H9 (cell line): ENCODE measurements at regions not wholly inside any gene's neighbourhood (a gene's known extent, or its start where the extent isn't known, plus 50 kb on each side); places are given as distances from the start of the nearest gene placed in this dataset.

Experiments used
- DNase-seq: peaks from one replicate; pipeline ENCODE4 v3.0.0-alpha.2; 2017
- H2AFZ ChIP-seq: one replicate; pipeline ENCODE4 v1.6.1; 2013; ENCODE audit warnings: mild to moderate bottlenecking, low read length, control low read depth, moderate library complexity
- H2AK5ac ChIP-seq: 2 replicates; pipeline ENCODE4 v1.6.1; 2013; ENCODE audit warnings: low read length, control low read depth, mixed read lengths; ENCODE audit not compliant: insufficient read length
- H2BK120ac ChIP-seq: one replicate; pipeline ENCODE4 v1.6.1; 2013; ENCODE audit warnings: low read depth, mild to moderate bottlenecking, low read length, control low read depth, inconsistent platforms; ENCODE audit not compliant: poor library complexity, severe bottlenecking
- H2BK12ac ChIP-seq: 2 replicates; pipeline ENCODE4 v1.6.1; 2013; ENCODE audit warnings: low read length, control low read depth, mixed read lengths, low read depth; ENCODE audit not compliant: insufficient read length
- H2BK15ac ChIP-seq: 2 replicates; pipeline ENCODE4 v1.6.1; 2013; ENCODE audit warnings: low read depth, low read length, control low read depth
- H2BK20ac ChIP-seq: one replicate; pipeline ENCODE4 v1.6.1; 2013; ENCODE audit warnings: low read depth, mild to moderate bottlenecking, low read length, control low read depth, inconsistent platforms; ENCODE audit not compliant: poor library complexity, severe bottlenecking
- H2BK5ac ChIP-seq: 2 replicates; pipeline ENCODE4 v1.6.1; 2013; ENCODE audit warnings: low read length, control low read depth, mixed read lengths; ENCODE audit not compliant: insufficient read length
- H3K14ac ChIP-seq: 2 replicates; pipeline ENCODE4 v1.6.1; 2013; ENCODE audit warnings: low read length, control low read depth; ENCODE audit not compliant: insufficient read depth
- H3K18ac ChIP-seq: 2 replicates; pipeline ENCODE4 v1.6.1; 2013; ENCODE audit warnings: low read depth, mild to moderate bottlenecking, mixed read lengths, low read length, control low read depth; ENCODE audit not compliant: insufficient read length
- H3K23ac ChIP-seq: 2 replicates; pipeline ENCODE4 v1.6.1; 2013; ENCODE audit warnings: low read length, control low read depth, mixed read lengths, low read depth; ENCODE audit not compliant: insufficient read length
- H3K23me2 ChIP-seq: 2 replicates; pipeline ENCODE4 v1.6.1; 2013; ENCODE audit warnings: low read depth, mild to moderate bottlenecking, mixed read lengths, low read length, control low read depth; ENCODE audit not compliant: insufficient read length, poor library complexity, severe bottlenecking
- H3K27ac ChIP-seq: 2 replicates; pipeline ENCODE4 v1.5.1; 2013; ENCODE audit warnings: low read length, control low read depth, mixed read lengths, low read depth; ENCODE audit not compliant: insufficient read length
- H3K27me3 ChIP-seq: 2 replicates; pipeline ENCODE4 v1.6.1; 2013; ENCODE audit warnings: low read length, control low read depth, inconsistent platforms; ENCODE audit not compliant: insufficient read depth
- H3K4ac ChIP-seq: 2 replicates; pipeline ENCODE4 v1.6.1; 2013; ENCODE audit warnings: low read depth, mild to moderate bottlenecking, control low read depth, inconsistent platforms, low read length, moderate library complexity
- H3K4me1 ChIP-seq: 2 replicates; pipeline ENCODE4 v1.6.1; 2013; ENCODE audit warnings: low read length, control low read depth, inconsistent platforms; ENCODE audit not compliant: insufficient read depth
- H3K4me2 ChIP-seq: 2 replicates; pipeline ENCODE4 v1.6.1; 2013; ENCODE audit warnings: low read length, control low read depth, mixed read lengths; ENCODE audit not compliant: insufficient read length, insufficient read depth
- H3K56ac ChIP-seq: 2 replicates; pipeline ENCODE4 v1.6.1; 2013; ENCODE audit warnings: low read depth, mild to moderate bottlenecking, mixed read lengths, low read length, control low read depth; ENCODE audit not compliant: insufficient read length
- H3K79me1 ChIP-seq: 2 replicates; pipeline ENCODE4 v1.6.1; 2013; ENCODE audit warnings: low read depth, mild to moderate bottlenecking, moderate library complexity, low read length, control low read depth, inconsistent platforms; ENCODE audit not compliant: insufficient read depth, poor library complexity, severe bottlenecking
- H3K79me2 ChIP-seq: 2 replicates; pipeline ENCODE4 v1.6.1; 2013; ENCODE audit warnings: low read length, control low read depth, inconsistent platforms; ENCODE audit not compliant: insufficient read depth
- H3K9ac ChIP-seq: 2 replicates; pipeline ENCODE4 v1.6.1; 2013; ENCODE audit warnings: low read length, control low read depth, mixed read lengths; ENCODE audit not compliant: insufficient read length; ENCODE audit errors: extremely low read depth
- H3K9me3 ChIP-seq: one replicate; pipeline ENCODE4 v1.6.1; 2013; ENCODE audit warnings: low read depth, low read length, inconsistent platforms; ENCODE audit not compliant: control insufficient read depth
- H3T11ph ChIP-seq: one replicate; pipeline ENCODE4 v1.6.1; 2013; ENCODE audit warnings: mild to moderate bottlenecking, low read length, control low read depth, inconsistent platforms
- H4K20me1 ChIP-seq: one replicate; pipeline ENCODE4 v1.6.1; 2013; ENCODE audit not compliant: control insufficient read depth, insufficient read length, insufficient read depth
- H4K5ac ChIP-seq: 2 replicates; pipeline ENCODE4 v1.6.1; 2013; ENCODE audit warnings: low read depth, mild to moderate bottlenecking, mixed read lengths, low read length, control low read depth; ENCODE audit not compliant: insufficient read length
- H4K8ac ChIP-seq: replicated peaks from 2 replicates; pipeline ENCODE4 v1.6.1; 2013; ENCODE audit warnings: low read length, control low read depth, mixed read lengths, low read depth; ENCODE audit not compliant: insufficient read length
- H4K91ac ChIP-seq: 2 replicates; pipeline ENCODE4 v1.6.1; 2013; ENCODE audit warnings: low read depth, mild to moderate bottlenecking, moderate library complexity, mixed read lengths, low read length, control low read depth; ENCODE audit not compliant: insufficient read length
- H3K27ac Mint-ChIP-seq, 3 experiments: 2 replicates in 2 of 3; 3 replicates in 1 of 3; pipeline ENCODE4 v1.8.0; 2020 to 2021; ENCODE audit warnings: mixed read lengths in 3 of 3, mild to moderate bottlenecking in 1 of 3, moderate library complexity in 1 of 3
- H3K27me3 Mint-ChIP-seq: 2 replicates; pipeline ENCODE4 v1.8.0; 2021; ENCODE audit warnings: low read depth, mild to moderate bottlenecking, moderate library complexity, mixed read lengths
- H3K36me3 Mint-ChIP-seq, 3 experiments: 2 replicates in 2 of 3; 3 replicates in 1 of 3; pipeline ENCODE4 v1.8.0; 2020 to 2021; ENCODE audit warnings: low read depth in 3 of 3, mixed read lengths in 3 of 3; ENCODE audit not compliant: insufficient read depth in 1 of 3
- H3K4me1 Mint-ChIP-seq, 2 experiments: 2 replicates each; pipeline ENCODE4 v1.8.0; 2020; ENCODE audit warnings: mixed read lengths in 2 of 2
- H3K4me3 Mint-ChIP-seq, 2 experiments: 2 replicates in 1 of 2; 3 replicates in 1 of 2; pipeline ENCODE4 v1.8.0; 2020 to 2021; ENCODE audit warnings: mild to moderate bottlenecking in 2 of 2, mixed read lengths in 2 of 2, moderate library complexity in 1 of 2
- H3K9me3 Mint-ChIP-seq, 2 experiments: 2 replicates in 1 of 2; 3 replicates in 1 of 2; pipeline ENCODE4 v1.8.0; 2020; ENCODE audit warnings: mild to moderate bottlenecking in 2 of 2, mixed read lengths in 2 of 2, moderate library complexity in 1 of 2
- WGBS: extraction: QIAGEN DNeasy Blood & Tissue Kit; methylation state at CpG from one replicate; pipeline ENCODE4 v1.1.7; 2013; ENCODE audit warnings: missing lambda C conversion rate, low lambda C conversion rate, mixed read lengths; ENCODE audit not compliant: insufficient read length; ENCODE audit errors: extremely low coverage; 5-methylcytosine and 5-hydroxymethylcytosine counted together
- TF ChIP-seq, protein P1 (sequence below): fragments of 200-600 bp; sonication (generic); conservative IDR thresholded peaks from 3 replicates; pipeline ENCODE4 v1.8.0; 2021; ENCODE audit warnings: antibody characterized with exemption, mild to moderate bottlenecking

DNA sequence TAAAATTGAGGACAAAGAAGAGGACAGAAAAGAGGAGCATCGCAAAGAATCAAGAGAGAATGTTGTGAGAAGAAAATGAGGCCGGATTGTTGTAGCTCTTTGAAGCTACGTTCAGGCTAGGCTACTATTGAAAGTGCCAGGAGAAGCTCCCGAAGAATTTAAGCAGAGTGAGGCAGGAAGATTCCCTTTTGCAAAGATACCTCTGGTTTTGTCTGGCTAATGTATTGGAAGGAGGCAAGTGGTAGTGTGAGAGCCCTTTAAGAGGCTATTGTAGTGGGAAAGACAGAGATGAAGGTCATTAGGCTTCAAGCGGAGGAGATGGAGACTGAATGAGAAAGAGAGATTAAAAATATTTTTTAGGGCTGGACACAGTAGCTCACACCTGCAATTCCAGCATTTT lies 476.9 kb upstream of the ADGRL2 start:
- no peaks in the 10 kb centered on the region for H3K23me2 ChIP-seq
- no peaks in the 10 kb centered on the region for H3K27me3 ChIP-seq
- H4K5ac ChIP-seq: no peak overlapping the region
- H2BK120ac ChIP-seq: no peak overlapping the region
- H3K23ac ChIP-seq: no peak overlapping the region
- H4K91ac ChIP-seq: no peak overlapping the region
- DNase-seq: no peak
- no peak overlapping the region for H3K4me2 ChIP-seq
- Mint-ChIP-seq H3K4me3 (no peak overlapping the region), H3K27me3 (no peaks in the 10 kb centered on the region), H3K36me3 (peaks cover 4 to 8% (median 5%) of the 10 kb centered on the region in 3 experiments; a peak in 5 of 7 replicates), H3K27ac (peak overlapping the region in 2 of 3 experiments; percentile 84 to 90; a peak in 5 of 7 replicates), H3K4me1 (peaks cover 30 to 31% of the 10 kb centered on the region in 2 experiments), H3K9me3 (peaks cover 0 to 2% of the 10 kb centered on the region in 2 experiments; a peak in 1 of 5 replicates)
- H3K9ac ChIP-seq: no peak overlapping the region
- H3K56ac ChIP-seq: no peak overlapping the region
- H3K14ac ChIP-seq: no peak overlapping the region
- no peaks in the 10 kb centered on the region for H3K9me3 ChIP-seq
- no peak overlapping the region for H2BK12ac ChIP-seq
- no peak overlapping the region for H3K4ac ChIP-seq
- no CpG with 5 or more reads among the region's 5 CpGs for WGBS
- no peaks in the 10 kb centered on the region for H3K79me2 ChIP-seq
- H4K20me1 ChIP-seq: no peaks in the 10 kb centered on the region
- TF ChIP-seq, protein P1, sequence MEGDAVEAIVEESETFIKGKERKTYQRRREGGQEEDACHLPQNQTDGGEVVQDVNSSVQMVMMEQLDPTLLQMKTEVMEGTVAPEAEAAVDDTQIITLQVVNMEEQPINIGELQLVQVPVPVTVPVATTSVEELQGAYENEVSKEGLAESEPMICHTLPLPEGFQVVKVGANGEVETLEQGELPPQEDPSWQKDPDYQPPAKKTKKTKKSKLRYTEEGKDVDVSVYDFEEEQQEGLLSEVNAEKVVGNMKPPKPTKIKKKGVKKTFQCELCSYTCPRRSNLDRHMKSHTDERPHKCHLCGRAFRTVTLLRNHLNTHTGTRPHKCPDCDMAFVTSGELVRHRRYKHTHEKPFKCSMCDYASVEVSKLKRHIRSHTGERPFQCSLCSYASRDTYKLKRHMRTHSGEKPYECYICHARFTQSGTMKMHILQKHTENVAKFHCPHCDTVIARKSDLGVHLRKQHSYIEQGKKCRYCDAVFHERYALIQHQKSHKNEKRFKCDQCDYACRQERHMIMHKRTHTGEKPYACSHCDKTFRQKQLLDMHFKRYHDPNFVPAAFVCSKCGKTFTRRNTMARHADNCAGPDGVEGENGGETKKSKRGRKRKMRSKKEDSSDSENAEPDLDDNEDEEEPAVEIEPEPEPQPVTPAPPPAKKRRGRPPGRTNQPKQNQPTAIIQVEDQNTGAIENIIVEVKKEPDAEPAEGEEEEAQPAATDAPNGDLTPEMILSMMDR: no peak
- no peak overlapping the region for H2BK5ac ChIP-seq
- H3K79me1 ChIP-seq: no peaks in the 10 kb centered on the region
- H2AK5ac ChIP-seq: no peak overlapping the region
- no peak overlapping the region for H3K27ac ChIP-seq
- no peak overlapping the region for H4K8ac ChIP-seq
- H2BK15ac ChIP-seq: no peak overlapping the region
- peak overlapping the region; percentile 6 for H2AFZ ChIP-seq
- H2BK20ac ChIP-seq: no peak overlapping the region
- H3K18ac ChIP-seq: no peak overlapping the region
- H3K4me1 ChIP-seq: peaks cover 3% of the 10 kb centered on the region; the same call in 1 of the 2 replicates
- no peak overlapping the region for H3T11ph ChIP-seq
